Limb (tissue), 2 donors: ENCODE measurements at regions not wholly inside any gene's neighbourhood (a gene's known extent, or its start where the extent isn't known, plus 50 kb on each side); places are given as distances from the start of the nearest gene placed in this dataset.
"Not testable (repeated sequence)": the region's sequence is repeated elsewhere in the genome, so short reads cannot be mapped to it uniquely, and the experiment has no call there.

Experiments
- DNase-seq, 2 donors: peaks; one replicate each; pipeline ENCODE4 v3.0.0-alpha.2; 2016; ENCODE audit errors: extremely low spot score in 2 of 2

GRCh38 chr9:32886021-32886420 is 102.7 kb downstream of the TMEM215 start:
- DNase-seq, result no peak

- not testable (repeated sequence) for DNase-seq
Observed at GRCh38 chr9:32894485-32894884, 106.9 kb downstream of the APTX start.

- no peak for DNase-seq
Observed at GRCh38 chr9:32899181-32899580, 102.2 kb downstream of the APTX start.

- DNase-seq, result no peak
Observed at GRCh38 chr9:32899761-32900160, 101.7 kb downstream of the APTX start.

GRCh38 chr9:32906213-32906612 is 95.2 kb downstream of the APTX start:
- DNase-seq, result no peak

- no peak for DNase-seq
Observed at GRCh38 chr9:32915802-32916201, 85.6 kb downstream of the APTX start.

GRCh38 chr9:32918628-32919027 is 82.8 kb downstream of the APTX start:
- no peak for DNase-seq
